ENCODE measurements at regions not wholly inside any gene's neighbourhood (a gene's known extent, or its start where the extent isn't known, plus 50 kb on each side); places are given as distances from the start of the nearest gene placed in this dataset.

- TF ChIP-seq POLR2AphosphoS5 (IDR thresholded peaks at IDR 0.05) (no peak), CTCF (IDR thresholded peaks at IDR 0.05) (no peak), POLR2A (IDR thresholded peaks at IDR 0.05) (no peak)
- Histone ChIP-seq H3K27me3 (replicated peaks; ENCODE audit: insufficient read depth) (no peaks in the 10 kb centered on the region), H3K4me3 (no peak overlapping the region), H3K9me3 (no peaks in the 10 kb centered on the region), H3K4me1 (replicated peaks) (no peaks in the 10 kb centered on the region), H3K27ac (no peak overlapping the region), H3K36me3 (no peaks in the 10 kb centered on the region)
- DNase-seq (ENCODE audit: low spot score) = no peak
- intact Hi-C loops (cut with DNase I) = no loop called here
- 65% methylated on average over 1 of the region's 1 CpG for WGBS
Measured at GRCh38 chr12:87812030-87812429, 217.2 kb downstream of the C12orf50 start.

GRCh38 chr12:87809916-87810315, 219.3 kb downstream of the C12orf50 start:
- H3K27me3 ChIP-seq (replicated peaks; ENCODE audit: insufficient read depth) = no peaks in the 10 kb centered on the region
- no peak for TF ChIP-seq POLR2AphosphoS5 (IDR thresholded peaks at IDR 0.05)
- no peak for TF ChIP-seq POLR2A (IDR thresholded peaks at IDR 0.05)
- TF ChIP-seq CTCF (IDR thresholded peaks at IDR 0.05) = no peak
- no peaks in the 10 kb centered on the region for H3K9me3 ChIP-seq
- intact Hi-C loops (cut with DNase I) = no loop called here
- no peak overlapping the region for H3K4me3 ChIP-seq
- 89% methylated on average over 2 of the region's 2 CpGs for WGBS
- no peak overlapping the region for H3K27ac ChIP-seq
- H3K4me1 ChIP-seq (replicated peaks) = no peaks in the 10 kb centered on the region
- H3K36me3 ChIP-seq = no peaks in the 10 kb centered on the region
- DNase-seq (ENCODE audit: low spot score) = no peak

GRCh38 chr12:87807086-87807485, 222.1 kb downstream of the C12orf50 start:
- Histone ChIP-seq H3K4me3 (no peak overlapping the region), H3K27me3 (replicated peaks; ENCODE audit: insufficient read depth) (no peaks in the 10 kb centered on the region), H3K36me3 (no peaks in the 10 kb centered on the region), H3K9me3 (no peaks in the 10 kb centered on the region), H3K4me1 (replicated peaks) (no peaks in the 10 kb centered on the region), H3K27ac (no peak overlapping the region)
- 81% methylated on average over 1 of the region's 1 CpG for WGBS
- intact Hi-C loops (cut with DNase I) = no loop called here
- no peak for TF ChIP-seq POLR2A (IDR thresholded peaks at IDR 0.05)
- TF ChIP-seq CTCF (IDR thresholded peaks at IDR 0.05) = no peak
- no peak for TF ChIP-seq POLR2AphosphoS5 (IDR thresholded peaks at IDR 0.05)
- DNase-seq (ENCODE audit: low spot score) = no peak

- 69% methylated on average over 4 of the region's 4 CpGs for WGBS
- no peak overlapping the region for H3K4me3 ChIP-seq
- H3K27me3 ChIP-seq (replicated peaks; ENCODE audit: insufficient read depth) = no peaks in the 10 kb centered on the region
- no peaks in the 10 kb centered on the region for H3K4me1 ChIP-seq (replicated peaks)
- DNase-seq (ENCODE audit: low spot score) = no peak
- intact Hi-C loops (cut with DNase I) = no loop called here
- H3K27ac ChIP-seq = no peak overlapping the region
- H3K36me3 ChIP-seq = no peaks in the 10 kb centered on the region
- TF ChIP-seq POLR2AphosphoS5 (IDR thresholded peaks at IDR 0.05) (no peak), POLR2A (IDR thresholded peaks at IDR 0.05) (no peak), CTCF (IDR thresholded peaks at IDR 0.05) (no peak)
- no peaks in the 10 kb centered on the region for H3K9me3 ChIP-seq
Measured at GRCh38 chr12:87806310-87806709, 222.9 kb downstream of the C12orf50 start.

- Histone ChIP-seq H3K4me1 (replicated peaks) (no peaks in the 10 kb centered on the region), H3K4me3 (no peak overlapping the region), H3K27me3 (replicated peaks; ENCODE audit: insufficient read depth) (no peaks in the 10 kb centered on the region), H3K9me3 (no peaks in the 10 kb centered on the region), H3K27ac (no peak overlapping the region), H3K36me3 (no peaks in the 10 kb centered on the region)
- WGBS = 44% methylated on average over 1 of the region's 1 CpG
- DNase-seq (ENCODE audit: low spot score) = no peak
- intact Hi-C loops (cut with DNase I) = no loop called here
- TF ChIP-seq CTCF (IDR thresholded peaks at IDR 0.05) (no peak), POLR2AphosphoS5 (IDR thresholded peaks at IDR 0.05) (no peak), POLR2A (IDR thresholded peaks at IDR 0.05) (no peak)
Measured at GRCh38 chr12:87804386-87804785, 224.8 kb downstream of the C12orf50 start.

Measured in prostate gland (tissue), 2 donors.